Thyroid gland (tissue), 4 donors: ENCODE measurements at regions not wholly inside any gene's neighbourhood (a gene's known extent, or its start where the extent isn't known, plus 50 kb on each side); places are given as distances from the start of the nearest gene placed in this dataset.

Source experiments
- DNase-seq, 2 donors: peaks; one replicate each; pipeline ENCODE4 v3.0.0-alpha.2; 2019
- H3K27ac ChIP-seq, 3 donors: fragments of 200-600 bp; sonication (generic); 1 replicate in 2 of 3; 2 replicates in 1 of 3; pipeline ENCODE4 v1.5.1; 2016 to 2019; ENCODE audit warnings: mild to moderate bottlenecking in 1 of 3, moderate library complexity in 1 of 3
- H3K27me3 ChIP-seq: fragments of 200-600 bp; sonication (generic); one replicate; pipeline ENCODE4 v1.5.1; 2019
- H3K36me3 ChIP-seq, 2 donors: fragments of 200-600 bp; sonication (generic); one replicate each; pipeline ENCODE4 v1.5.1; 2016 to 2019
- H3K4me1 ChIP-seq, 2 donors: fragments of 200-600 bp; sonication (generic); one replicate each; pipeline ENCODE4 v1.5.1; 2017 to 2019
- H3K4me3 ChIP-seq, 3 donors: fragments of 200-600 bp; sonication (generic); replicated peaks in 1 of 3; 1 replicate in 2 of 3; 2 replicates in 1 of 3; pipeline ENCODE4 v1.5.1; 2016; ENCODE audit warnings: mild to moderate bottlenecking in 1 of 3
- H3K9me3 ChIP-seq: fragments of 200-600 bp; sonication (generic); one replicate; pipeline ENCODE4 v1.5.1; 2017
- POLR2A ChIP-seq, 2 donors: fragments of 450-650 bp; IDR thresholded peaks; one replicate each; pipeline ENCODE4 v1.6.1; 2017; ENCODE audit warnings: antibody characterized with exemption in 2 of 2, mild to moderate bottlenecking in 2 of 2, moderate library complexity in 1 of 2
- WGBS, 2 donors: methylation state at CpG; one replicate each; pipeline ENCODE4 v1.1.5; 2017; 5-methylcytosine and 5-hydroxymethylcytosine counted together
- intact Hi-C: fragments of 100-400 bp; cut with DNase I; formaldehyde crosslinking; loops from one replicate; pipeline ENCODE4 v1.15.1; 2023
- TF ChIP-seq, protein P1 (sequence below), 6 experiments: fragments of 200-600 bp in 3 of 6; fragments of 450-650 bp in 3 of 6; sonication (generic) in 3 of 6; IDR thresholded peaks; one replicate each; pipeline ENCODE4 v1.5.1; 2016 to 2019; ENCODE audit warnings: antibody characterized with exemption in 6 of 6, mild to moderate bottlenecking in 2 of 6, inconsistent platforms in 1 of 6, moderate library complexity in 1 of 6

DNA sequence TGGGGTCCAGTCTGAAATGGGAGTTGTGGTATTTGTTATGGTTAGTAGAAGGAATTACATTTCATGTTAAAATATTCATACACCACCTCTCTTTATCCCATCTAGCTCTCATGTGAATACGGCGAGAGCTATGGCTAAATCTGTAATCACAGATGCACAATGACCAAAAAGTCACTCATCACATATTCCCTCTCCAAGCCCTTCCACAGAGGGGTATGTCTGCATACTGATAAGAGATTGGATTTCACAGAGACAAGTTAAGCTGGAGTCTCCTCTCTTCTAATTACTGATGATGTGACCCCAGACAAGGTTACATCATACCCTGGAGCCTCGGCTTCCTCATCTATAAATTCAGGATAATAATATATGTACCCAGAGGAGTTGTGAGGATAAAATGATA is 237.8 kb upstream of the RHOBTB1 start:
- Histone ChIP-seq H3K4me1 (no peaks in the 10 kb centered on the region), H3K27me3 (no peaks in the 10 kb centered on the region), H3K4me3 (no peak overlapping the region), H3K9me3 (no peaks in the 10 kb centered on the region), H3K27ac (no peak overlapping the region), H3K36me3 (no peaks in the 10 kb centered on the region)
- 92 to 95% methylated on average over 3 of the region's 3 CpGs for WGBS, 2 donors
- no peak for DNase-seq
- intact Hi-C loops, result no loop called here
- TF ChIP-seq, protein P1, sequence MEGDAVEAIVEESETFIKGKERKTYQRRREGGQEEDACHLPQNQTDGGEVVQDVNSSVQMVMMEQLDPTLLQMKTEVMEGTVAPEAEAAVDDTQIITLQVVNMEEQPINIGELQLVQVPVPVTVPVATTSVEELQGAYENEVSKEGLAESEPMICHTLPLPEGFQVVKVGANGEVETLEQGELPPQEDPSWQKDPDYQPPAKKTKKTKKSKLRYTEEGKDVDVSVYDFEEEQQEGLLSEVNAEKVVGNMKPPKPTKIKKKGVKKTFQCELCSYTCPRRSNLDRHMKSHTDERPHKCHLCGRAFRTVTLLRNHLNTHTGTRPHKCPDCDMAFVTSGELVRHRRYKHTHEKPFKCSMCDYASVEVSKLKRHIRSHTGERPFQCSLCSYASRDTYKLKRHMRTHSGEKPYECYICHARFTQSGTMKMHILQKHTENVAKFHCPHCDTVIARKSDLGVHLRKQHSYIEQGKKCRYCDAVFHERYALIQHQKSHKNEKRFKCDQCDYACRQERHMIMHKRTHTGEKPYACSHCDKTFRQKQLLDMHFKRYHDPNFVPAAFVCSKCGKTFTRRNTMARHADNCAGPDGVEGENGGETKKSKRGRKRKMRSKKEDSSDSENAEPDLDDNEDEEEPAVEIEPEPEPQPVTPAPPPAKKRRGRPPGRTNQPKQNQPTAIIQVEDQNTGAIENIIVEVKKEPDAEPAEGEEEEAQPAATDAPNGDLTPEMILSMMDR (IDR thresholded peaks at IDR 0.05), result no peak
- no peak for TF ChIP-seq POLR2A (IDR thresholded peaks at IDR 0.05)

GRCh38 chr10:61179771-61180170 is 235.8 kb upstream of the RHOBTB1 start:
- intact Hi-C loops, result no loop called here
- no peak overlapping the region for H3K4me3 ChIP-seq
- TF ChIP-seq POLR2A (IDR thresholded peaks at IDR 0.05), result no peak
- TF ChIP-seq, protein P1 (IDR thresholded peaks at IDR 0.05), result no peak
- H3K4me1 ChIP-seq, result no peaks in the 10 kb centered on the region
- H3K36me3 ChIP-seq, result no peaks in the 10 kb centered on the region
- H3K9me3 ChIP-seq, result no peaks in the 10 kb centered on the region
- no peak for DNase-seq
- no peaks in the 10 kb centered on the region for H3K27me3 ChIP-seq
- 78 to 82% methylated on average over 3 of the region's 3 CpGs for WGBS, 2 donors
- no peak overlapping the region for H3K27ac ChIP-seq

DNA sequence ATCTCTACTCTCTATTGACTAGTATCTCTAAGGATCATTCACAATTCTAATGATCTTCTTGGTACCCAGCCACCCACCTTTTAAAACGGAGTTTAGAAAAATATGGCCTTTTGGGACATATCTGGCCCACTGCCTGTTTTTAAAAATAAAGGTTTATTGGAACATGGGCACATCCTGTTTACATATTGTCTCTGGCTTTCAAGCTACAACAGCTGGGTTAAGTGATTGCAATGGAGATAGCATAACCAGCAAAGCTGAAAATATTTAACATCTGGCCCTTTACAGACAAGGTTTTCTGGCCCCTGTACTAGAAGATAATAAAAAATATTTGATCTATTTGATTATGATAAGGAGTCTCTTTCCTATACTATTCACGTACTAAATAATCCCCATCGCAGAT is 232.4 kb upstream of the RHOBTB1 start:
- H3K9me3 ChIP-seq, result no peaks in the 10 kb centered on the region
- no peaks in the 10 kb centered on the region for H3K4me1 ChIP-seq
- intact Hi-C loops, result no loop called here
- no peaks in the 10 kb centered on the region for H3K27me3 ChIP-seq
- no peak for DNase-seq
- H3K36me3 ChIP-seq, result no peaks in the 10 kb centered on the region
- no peak overlapping the region for H3K27ac ChIP-seq
- H3K4me3 ChIP-seq, result no peak overlapping the region
- TF ChIP-seq, protein P1 (IDR thresholded peaks at IDR 0.05), result no peak
- no peak for TF ChIP-seq POLR2A (IDR thresholded peaks at IDR 0.05)
- 74 to 77% methylated on average over 3 of the region's 3 CpGs for WGBS, 2 donors

GRCh38 chr10:61175316-61175715 is 231.3 kb upstream of the RHOBTB1 start:
- no peaks in the 10 kb centered on the region for H3K9me3 ChIP-seq
- no peaks in the 10 kb centered on the region for H3K4me1 ChIP-seq
- no peak overlapping the region for H3K4me3 ChIP-seq
- H3K27ac ChIP-seq, result no peak overlapping the region
- no peaks in the 10 kb centered on the region for H3K36me3 ChIP-seq
- DNase-seq, result no peak
- H3K27me3 ChIP-seq, result no peaks in the 10 kb centered on the region
- TF ChIP-seq, protein P1 (IDR thresholded peaks at IDR 0.05), result no peak
- TF ChIP-seq POLR2A (IDR thresholded peaks at IDR 0.05), result no peak
- intact Hi-C loops, result no loop called here

- Histone ChIP-seq H3K9me3 (no peaks in the 10 kb centered on the region), H3K36me3 (no peaks in the 10 kb centered on the region), H3K4me1 (no peaks in the 10 kb centered on the region), H3K27me3 (no peaks in the 10 kb centered on the region), H3K4me3 (no peak overlapping the region), H3K27ac (no peak overlapping the region)
- DNase-seq, result no peak
- intact Hi-C loops, result no loop called here
- 66 to 69% methylated on average over 5 of the region's 5 CpGs for WGBS, 2 donors
- TF ChIP-seq POLR2A (IDR thresholded peaks at IDR 0.05), result no peak
- TF ChIP-seq, protein P1 (IDR thresholded peaks at IDR 0.05), result no peak
These were observed 229.5 kb upstream of the RHOBTB1 start for GRCh38 chr10:61173450-61173849.
